Mucosa of rectum (tissue), 2 donors: ENCODE measurements at regions not wholly inside any gene's neighbourhood (a gene's known extent, or its start where the extent isn't known, plus 50 kb on each side); places are given as distances from the start of the nearest gene placed in this dataset.
"Not testable (repeated sequence)": the region's sequence is repeated elsewhere in the genome, so short reads cannot be mapped to it uniquely, and the experiment has no call there.

Source experiments
- H3K27ac ChIP-seq, 2 donors: one replicate each; pipeline ENCODE4 v1.7.0; 2013; ENCODE audit warnings: inconsistent platforms in 2 of 2, low read depth in 2 of 2, low read length in 2 of 2
- H3K27me3 ChIP-seq, 2 donors: one replicate each; pipeline ENCODE4 v1.7.0; 2013; ENCODE audit warnings: low read length in 2 of 2; ENCODE audit not compliant: control insufficient read depth in 2 of 2, insufficient read depth in 2 of 2
- H3K36me3 ChIP-seq, 2 donors: one replicate each; pipeline ENCODE4 v1.7.0; 2013; ENCODE audit warnings: low read length in 2 of 2; ENCODE audit not compliant: control insufficient read depth in 2 of 2, insufficient read depth in 2 of 2
- H3K4me1 ChIP-seq, 2 donors: one replicate each; pipeline ENCODE4 v1.7.0; 2013; ENCODE audit warnings: low read length in 2 of 2, mild to moderate bottlenecking in 1 of 2; ENCODE audit not compliant: control insufficient read depth in 2 of 2, insufficient read depth in 2 of 2
- H3K4me3 ChIP-seq, 2 donors: one replicate each; pipeline ENCODE4 v1.7.0; 2013; ENCODE audit warnings: low read length in 2 of 2
- H3K9ac ChIP-seq, 2 donors: one replicate each; pipeline ENCODE4 v1.7.0; 2013; ENCODE audit warnings: low read length in 2 of 2, low read depth in 1 of 2, mild to moderate bottlenecking in 1 of 2
- H3K9me3 ChIP-seq, 2 donors: one replicate each; pipeline ENCODE4 v1.7.0; 2013; ENCODE audit warnings: low read length in 2 of 2; ENCODE audit not compliant: control insufficient read depth in 2 of 2
- donor health status: healthy.
- donor health status: Normal muscosa, but diverticular disease.

DNA sequence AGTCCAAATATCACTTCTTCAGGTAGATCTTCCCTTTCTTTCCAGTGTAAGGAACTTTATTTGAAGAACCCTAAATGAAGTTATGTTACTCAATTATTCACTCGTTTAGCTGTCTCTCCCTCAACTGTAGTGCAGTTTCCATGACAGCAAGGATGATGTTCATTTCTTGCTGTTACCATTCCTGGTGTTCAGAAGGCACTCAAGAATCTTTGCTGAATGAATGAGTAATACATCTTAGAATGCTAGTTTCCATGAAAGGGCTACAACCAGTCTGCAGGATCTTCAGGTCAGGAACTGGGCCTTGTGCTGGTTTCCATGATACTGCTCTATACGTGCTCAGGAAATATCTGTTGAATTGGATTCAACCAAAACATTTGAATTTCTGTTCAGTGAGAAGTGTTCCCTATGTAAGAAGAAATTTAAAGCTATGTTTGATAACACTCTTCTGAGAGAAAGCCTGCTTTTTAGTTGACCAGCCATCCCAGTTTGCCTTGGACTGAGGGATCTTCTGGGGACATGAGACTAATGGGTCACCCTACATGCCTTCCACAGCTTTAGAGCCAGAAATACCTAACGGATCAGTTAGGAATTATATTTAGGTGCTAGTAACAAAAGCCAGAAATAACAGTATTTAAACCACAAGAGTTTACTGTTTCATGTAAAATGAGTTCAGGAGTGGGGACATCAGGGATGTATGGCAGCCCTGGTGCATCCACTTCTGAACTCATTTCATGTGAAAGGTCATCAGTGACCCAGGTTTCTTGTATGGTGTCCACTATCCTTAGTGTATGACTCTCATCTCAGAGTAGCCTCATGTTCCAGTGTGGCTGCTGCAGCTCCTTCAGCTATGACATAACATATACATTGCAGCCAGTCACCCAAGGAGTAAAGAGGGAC, 500.1 kb upstream of the SGCD start:
- Histone ChIP-seq H3K27ac (no peak overlapping the region), H3K36me3 (no peaks in the 10 kb centered on the region), H3K4me3 (no peak overlapping the region), H3K9me3 (no peaks in the 10 kb centered on the region), H3K9ac (no peak overlapping the region), H3K4me1 (no peaks in the 10 kb centered on the region), H3K27me3 (no peaks in the 10 kb centered on the region)

DNA sequence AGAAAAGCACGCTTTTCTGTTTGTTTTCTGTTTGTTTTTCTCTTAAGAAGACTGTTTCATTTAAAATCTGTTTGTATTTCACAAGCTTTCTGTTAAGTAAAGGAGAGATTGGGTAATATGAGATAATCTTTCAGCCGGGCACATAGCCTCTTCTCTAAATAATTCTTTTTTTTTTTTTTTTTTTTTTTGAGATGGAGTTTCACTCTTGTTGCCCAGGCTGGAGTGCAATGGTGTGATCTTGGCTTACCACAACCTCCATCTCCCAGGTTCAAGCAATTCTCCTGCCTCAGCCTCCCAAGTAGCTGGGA, 499.5 kb upstream of the SGCD start:
- H3K4me3 ChIP-seq, H3K9me3 ChIP-seq, H3K9ac ChIP-seq, H3K27ac ChIP-seq, H3K36me3 ChIP-seq, H3K27me3 ChIP-seq, H3K4me1 ChIP-seq: not testable (repeated sequence)

DNA sequence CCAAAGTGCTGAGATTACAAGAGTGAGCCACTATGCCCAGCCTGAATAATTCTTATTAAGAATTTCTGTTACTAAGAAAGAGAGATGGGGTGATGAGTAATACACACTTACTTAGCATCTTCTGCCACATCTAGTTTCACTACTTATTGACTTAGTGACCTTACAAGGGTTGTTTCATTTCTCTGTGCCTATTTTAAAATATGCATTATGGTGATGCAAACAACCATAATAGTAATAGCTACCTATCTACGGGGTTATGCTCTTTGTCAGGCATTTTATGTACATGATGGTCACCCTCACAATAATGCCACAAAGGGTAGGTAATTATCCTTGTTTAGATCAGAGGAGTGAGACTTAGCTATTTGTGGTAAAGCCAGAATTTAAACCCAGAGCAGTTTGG, 499.0 kb upstream of the SGCD start:
- Histone ChIP-seq H3K4me1 (no peaks in the 10 kb centered on the region), H3K4me3 (no peak overlapping the region), H3K27me3 (no peaks in the 10 kb centered on the region), H3K27ac (no peak overlapping the region), H3K9me3 (no peaks in the 10 kb centered on the region), H3K9ac (no peak overlapping the region), H3K36me3 (no peaks in the 10 kb centered on the region)

DNA sequence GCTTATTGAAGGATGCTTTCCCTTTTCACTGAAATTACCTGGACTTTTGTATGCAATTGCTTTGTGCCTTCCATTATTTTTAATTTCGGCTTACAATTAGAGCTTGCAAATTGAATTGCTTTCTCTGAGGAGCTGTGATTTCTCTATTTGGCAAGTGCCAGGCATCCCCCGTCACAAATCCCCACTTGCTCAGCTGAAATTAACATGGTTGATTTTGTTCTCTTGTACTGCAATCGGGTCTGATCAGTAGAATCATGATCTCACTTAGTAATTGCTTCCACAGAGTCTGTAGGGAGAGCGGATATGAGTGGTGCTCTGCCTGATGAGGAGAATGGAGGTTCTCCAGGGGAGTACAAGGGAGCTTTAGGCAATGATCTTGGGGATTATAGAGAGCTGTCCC, 495.5 kb upstream of the SGCD start:
- H3K27me3 ChIP-seq = no peaks in the 10 kb centered on the region
- H3K4me3 ChIP-seq = no peak overlapping the region
- H3K36me3 ChIP-seq = no peaks in the 10 kb centered on the region
- H3K4me1 ChIP-seq = no peaks in the 10 kb centered on the region
- H3K27ac ChIP-seq = no peak overlapping the region
- H3K9ac ChIP-seq = no peak overlapping the region
- no peaks in the 10 kb centered on the region for H3K9me3 ChIP-seq

DNA sequence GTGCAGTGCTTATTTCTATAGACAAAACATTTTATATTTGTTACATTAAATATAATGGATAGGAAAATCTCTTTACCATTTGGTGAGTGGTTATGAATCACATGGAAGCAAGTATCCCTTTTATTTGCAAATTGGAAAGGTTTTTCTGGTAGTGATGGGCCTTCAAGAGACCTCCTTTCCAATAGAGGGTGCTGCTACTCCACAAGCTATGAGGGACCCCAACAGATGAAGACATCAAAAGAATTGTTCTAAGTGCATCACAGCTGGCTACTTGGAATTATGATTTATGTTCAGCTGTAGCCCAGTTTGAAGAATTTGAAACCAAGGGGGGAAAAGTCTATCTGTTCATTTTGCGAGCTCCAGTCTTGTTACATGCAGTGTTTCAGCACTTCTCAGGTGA, 493.7 kb upstream of the SGCD start:
- H3K4me1 ChIP-seq = no peaks in the 10 kb centered on the region
- H3K9ac ChIP-seq = no peak overlapping the region
- no peak overlapping the region for H3K4me3 ChIP-seq
- H3K27ac ChIP-seq = no peak overlapping the region
- no peaks in the 10 kb centered on the region for H3K27me3 ChIP-seq
- H3K9me3 ChIP-seq = no peaks in the 10 kb centered on the region
- H3K36me3 ChIP-seq = no peaks in the 10 kb centered on the region

DNA sequence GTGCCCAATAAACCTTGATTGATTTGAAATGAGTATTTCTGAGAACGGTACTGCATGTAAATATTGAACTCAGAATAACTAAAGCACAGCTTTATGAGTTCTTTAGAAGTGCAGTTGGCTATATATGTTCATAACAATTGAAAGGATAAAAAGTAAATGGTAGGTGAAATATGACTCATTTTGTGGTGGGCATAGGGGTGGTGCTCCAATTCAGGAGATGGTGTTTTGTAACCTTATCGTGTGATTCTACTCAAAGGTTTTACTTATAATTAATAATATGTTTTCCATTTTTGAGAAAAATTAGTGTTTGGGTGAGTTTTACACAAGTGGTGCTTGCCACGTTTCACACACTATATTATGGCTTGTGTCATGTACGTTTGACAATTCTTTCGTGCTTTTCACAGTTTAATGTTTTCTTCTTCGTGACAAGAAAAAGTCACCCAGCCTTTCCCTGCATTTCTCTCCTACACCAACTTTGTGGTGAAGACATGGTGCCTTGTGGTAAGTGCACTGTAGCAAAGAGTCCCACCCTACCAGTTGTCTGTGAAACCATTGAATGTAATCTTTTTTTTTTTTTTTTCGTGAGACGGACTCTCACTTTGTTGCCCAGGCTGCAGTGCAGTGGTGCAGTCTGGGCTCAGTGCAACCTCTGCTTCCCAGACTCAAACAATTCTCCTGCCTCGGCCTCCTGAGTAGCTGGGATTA, 492.5 kb upstream of the SGCD start:
- no peak overlapping the region for H3K27ac ChIP-seq
- H3K9ac ChIP-seq = no peak overlapping the region
- H3K4me3 ChIP-seq = no peak overlapping the region
- H3K27me3 ChIP-seq = no peaks in the 10 kb centered on the region
- no peaks in the 10 kb centered on the region for H3K4me1 ChIP-seq
- H3K36me3 ChIP-seq = no peaks in the 10 kb centered on the region
- no peaks in the 10 kb centered on the region for H3K9me3 ChIP-seq

DNA sequence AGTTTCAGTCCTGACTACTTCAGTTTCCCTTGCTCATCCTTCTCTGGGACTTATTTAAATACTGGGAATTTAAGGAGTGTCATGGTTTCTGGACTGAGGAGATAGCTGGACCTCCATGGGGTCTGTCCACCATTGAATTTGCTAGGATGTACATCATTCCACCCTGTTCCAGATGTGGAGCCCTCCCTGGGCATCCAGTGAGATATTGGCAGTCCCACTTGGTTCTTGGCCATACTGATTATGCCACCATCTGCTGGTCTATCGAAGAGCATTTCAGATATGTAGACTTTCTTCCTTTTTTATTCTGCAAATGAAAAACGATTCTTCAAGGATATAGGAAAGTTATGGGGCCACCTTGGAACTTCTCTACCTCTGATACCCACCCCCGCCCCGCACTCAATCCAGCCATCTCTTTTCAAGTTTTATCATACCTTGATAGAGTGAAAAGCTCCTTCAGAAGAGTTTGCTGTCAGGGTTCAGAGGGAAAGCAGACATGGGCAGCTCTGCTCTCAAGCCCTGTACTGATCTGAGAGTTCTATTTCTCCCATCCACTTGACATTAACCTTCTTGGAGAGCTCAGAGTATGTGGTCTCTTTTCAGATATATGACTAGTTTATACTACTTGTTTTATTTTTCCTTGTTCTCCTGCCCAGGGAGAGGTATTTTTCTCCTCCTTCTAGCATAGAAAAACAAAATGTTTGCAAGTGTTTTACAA, 490.7 kb upstream of the SGCD start:
- H3K9ac ChIP-seq = no peak overlapping the region
- H3K4me3 ChIP-seq = no peak overlapping the region
- no peak overlapping the region for H3K27ac ChIP-seq
- H3K9me3 ChIP-seq = no peaks in the 10 kb centered on the region
- H3K27me3 ChIP-seq = no peaks in the 10 kb centered on the region
- H3K4me1 ChIP-seq = no peaks in the 10 kb centered on the region
- no peaks in the 10 kb centered on the region for H3K36me3 ChIP-seq

DNA sequence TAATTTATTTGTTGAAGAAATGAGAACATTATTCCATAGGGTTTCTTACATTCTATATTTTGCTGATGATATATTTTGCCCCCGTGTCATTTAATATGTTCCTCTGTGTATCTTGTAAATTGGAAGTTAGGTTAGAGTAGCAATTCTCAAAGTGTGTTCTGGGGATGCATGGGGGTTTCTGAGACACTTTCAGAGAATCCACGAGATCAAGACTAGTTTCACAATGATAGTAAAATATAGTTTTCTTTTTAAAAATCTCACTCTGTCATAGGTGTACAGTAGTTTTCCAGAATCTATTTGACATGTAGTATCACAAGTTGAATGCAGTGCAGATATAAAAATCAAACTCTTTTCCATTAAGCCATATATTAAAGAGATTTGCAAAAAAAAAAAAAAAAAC, 488.6 kb upstream of the SGCD start:
- H3K27ac ChIP-seq = no peak overlapping the region
- no peaks in the 10 kb centered on the region for H3K27me3 ChIP-seq
- no peaks in the 10 kb centered on the region for H3K36me3 ChIP-seq
- no peaks in the 10 kb centered on the region for H3K9me3 ChIP-seq
- H3K9ac ChIP-seq = no peak overlapping the region
- H3K4me1 ChIP-seq = no peaks in the 10 kb centered on the region
- no peak overlapping the region for H3K4me3 ChIP-seq

DNA sequence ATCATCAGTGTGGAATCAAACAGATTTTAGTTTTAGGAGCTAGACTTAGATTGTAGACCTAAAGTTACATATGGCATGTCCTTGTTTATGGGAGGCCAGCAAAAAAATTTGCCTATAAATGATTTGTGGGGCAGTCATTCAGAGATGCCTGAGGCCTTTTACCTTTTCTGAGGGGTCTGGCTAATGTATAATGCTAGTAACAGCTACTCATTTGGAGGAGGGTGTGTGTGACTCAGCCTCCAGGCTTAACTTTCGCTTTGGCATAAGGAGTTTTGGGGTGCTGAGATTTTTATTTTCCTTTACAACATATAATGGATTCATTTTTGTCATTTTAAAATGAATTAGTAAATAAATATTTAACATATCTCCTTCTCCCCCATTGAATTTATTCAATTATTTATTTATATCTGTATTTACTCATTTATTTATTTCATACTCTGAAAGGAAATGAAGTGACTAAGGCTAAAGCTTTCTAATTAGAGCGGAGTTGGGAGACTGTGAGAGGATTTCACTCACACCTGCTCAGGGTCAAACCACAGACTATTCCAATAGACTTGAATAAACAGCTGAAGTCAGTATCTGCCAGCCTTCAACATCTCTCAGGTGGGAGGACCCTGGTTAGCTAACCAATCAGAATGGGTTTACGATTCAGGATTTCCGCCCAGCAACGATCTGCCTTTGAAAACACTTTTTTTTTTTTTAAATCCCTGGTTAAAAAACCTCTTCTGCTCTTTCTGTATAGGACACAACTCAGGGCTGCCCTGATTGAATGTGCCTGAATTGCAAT, 487.5 kb upstream of the SGCD start:
- Histone ChIP-seq H3K4me1 (no peaks in the 10 kb centered on the region), H3K27me3 (no peaks in the 10 kb centered on the region), H3K4me3 (no peak overlapping the region), H3K27ac (no peak overlapping the region), H3K36me3 (no peaks in the 10 kb centered on the region), H3K9me3 (no peaks in the 10 kb centered on the region), H3K9ac (no peak overlapping the region)

DNA sequence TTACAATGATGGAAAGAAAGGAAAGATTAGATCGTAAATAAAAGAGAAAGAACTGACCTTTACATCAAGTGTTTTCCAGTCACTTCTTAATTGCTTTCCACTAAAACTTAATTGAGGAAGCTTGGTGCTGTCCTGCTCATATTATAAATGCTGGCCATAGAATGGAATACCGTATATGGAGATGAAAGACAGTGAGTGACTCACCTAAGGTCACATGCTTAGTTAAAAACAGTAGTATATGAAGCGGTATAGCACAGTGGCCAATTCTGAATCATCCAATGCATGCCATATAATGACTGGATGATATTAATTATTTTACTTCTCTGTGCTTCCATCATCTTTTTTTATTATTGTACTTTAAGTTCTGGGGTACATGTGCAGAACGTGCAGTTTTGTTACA, 482.4 kb upstream of the SGCD start:
- Histone ChIP-seq H3K9ac (no peak overlapping the region), H3K4me3 (no peak overlapping the region), H3K36me3 (no peaks in the 10 kb centered on the region), H3K9me3 (no peaks in the 10 kb centered on the region), H3K27me3 (no peaks in the 10 kb centered on the region), H3K4me1 (no peaks in the 10 kb centered on the region), H3K27ac (no peak overlapping the region)
